ENCODE measurements at regions not wholly inside any gene's neighbourhood (a gene's known extent, or its start where the extent isn't known, plus 50 kb on each side); places are given as distances from the start of the nearest gene placed in this dataset.

DNA sequence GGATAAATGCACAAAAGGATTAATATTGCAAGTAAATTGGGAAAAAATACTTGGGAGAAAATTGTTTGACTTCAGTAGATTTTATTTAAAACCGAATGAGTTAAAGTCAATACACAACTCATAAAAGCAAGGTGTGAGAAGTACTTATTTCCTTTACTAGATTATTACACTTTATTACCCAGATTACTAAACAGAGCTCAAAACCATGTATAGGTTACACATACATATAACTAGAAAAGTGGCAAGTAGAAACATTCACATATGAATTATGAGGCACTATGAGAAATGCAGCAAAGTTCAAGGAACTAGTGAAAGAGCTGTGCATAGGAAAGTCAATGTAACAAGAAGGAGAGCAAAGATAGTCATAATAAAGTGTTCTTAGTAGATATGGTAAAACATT is 113.0 kb downstream of the CXXC4 start:
- H3K4me1 ChIP-seq: no peaks in the 10 kb centered on the region
- H3K27ac ChIP-seq: no peak overlapping the region
- H3K4me3 ChIP-seq: no peak overlapping the region
- 84 to 91% (median 84%) methylated on average over 1 of the region's 1 CpG for WGBS, 5 donors
- H3K9me3 ChIP-seq: peaks cover 0 to 15% (median 2%) of the 10 kb centered on the region in 8 donors
- TF ChIP-seq POLR2A (IDR thresholded peaks at IDR 0.05) (no peak), POLR2AphosphoS5 (IDR thresholded peaks at IDR 0.05) (no peak), CTCF (IDR thresholded peaks at IDR 0.05 in 8 of 11, conservative IDR thresholded peaks at IDR 0.05 in 3 of 11) (no peak)
- H3K36me3 ChIP-seq: no peaks in the 10 kb centered on the region
- no peaks in the 10 kb centered on the region for H3K27me3 ChIP-seq (replicated peaks in 1 of 7)
- intact Hi-C loops (cut with DNase I; ENCODE audit: low total_unique reads): no loop called here
- DNase-seq: no peak

DNA sequence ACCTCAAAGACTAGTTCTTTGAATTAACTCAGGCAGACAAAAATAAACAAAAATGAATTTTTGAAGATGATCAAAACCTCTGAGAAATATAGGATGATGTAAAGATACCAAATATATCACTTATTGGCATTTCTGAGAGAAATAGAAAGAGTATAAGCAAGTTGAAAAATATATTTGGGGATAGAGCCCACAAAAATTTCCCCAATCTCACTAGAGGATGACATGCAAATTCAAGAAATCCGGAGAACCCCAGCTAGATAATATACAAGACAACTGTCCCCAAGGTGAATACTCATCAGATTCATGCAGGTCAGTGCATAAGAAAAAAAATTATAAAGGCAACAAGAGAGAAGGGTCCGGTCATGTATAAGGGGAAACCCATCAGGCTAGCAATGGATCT is 129.1 kb downstream of the CXXC4 start:
- H3K4me1 ChIP-seq: no peaks in the 10 kb centered on the region
- no peak for DNase-seq
- H3K36me3 ChIP-seq: no peaks in the 10 kb centered on the region
- H3K27ac ChIP-seq: no peak overlapping the region
- 74 to 91% (median 79%) methylated on average over 2 of the region's 2 CpGs for WGBS, 5 donors
- H3K27me3 ChIP-seq (replicated peaks in 1 of 7): no peaks in the 10 kb centered on the region
- intact Hi-C loops (cut with DNase I; ENCODE audit: low total_unique reads): no loop called here
- H3K4me3 ChIP-seq: no peak overlapping the region
- TF ChIP-seq POLR2AphosphoS5 (IDR thresholded peaks at IDR 0.05): no peak
- no peak for TF ChIP-seq CTCF (IDR thresholded peaks at IDR 0.05 in 8 of 11, conservative IDR thresholded peaks at IDR 0.05 in 3 of 11)
- no peak for TF ChIP-seq POLR2A (IDR thresholded peaks at IDR 0.05)
- peaks cover 0 to 27% (median 3%) of the 10 kb centered on the region in 8 donors for H3K9me3 ChIP-seq

DNA sequence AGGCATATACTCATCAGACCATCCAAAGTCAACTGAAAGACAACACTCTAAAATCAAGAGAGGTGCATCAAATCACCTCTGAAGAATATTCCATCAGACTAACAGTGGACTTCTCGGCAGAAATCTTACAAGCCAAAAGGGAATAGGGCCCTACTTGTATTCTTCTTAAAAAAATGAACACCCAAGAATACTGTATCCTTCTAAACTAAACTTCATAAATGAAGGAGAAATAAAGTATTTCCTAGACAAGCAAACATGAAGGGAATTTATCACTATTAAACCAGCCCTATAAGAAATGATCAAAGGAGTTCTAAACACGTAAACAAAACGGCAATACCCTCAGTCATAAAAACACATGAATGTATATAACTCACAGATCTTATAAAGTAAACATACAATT is 141.2 kb downstream of the CXXC4 start:
- Histone ChIP-seq H3K9me3 (peaks cover 6 to 64% (median 53%) of the 10 kb centered on the region in 8 donors), H3K27ac (no peak overlapping the region), H3K27me3 (replicated peaks in 1 of 7) (no peaks in the 10 kb centered on the region), H3K4me3 (no peak overlapping the region), H3K36me3 (no peaks in the 10 kb centered on the region), H3K4me1 (no peaks in the 10 kb centered on the region)
- intact Hi-C loops (cut with DNase I; ENCODE audit: low total_unique reads): no loop called here
- WGBS, 5 donors: 90 to 94% (median 91%) methylated on average over 3 of the region's 3 CpGs
- TF ChIP-seq POLR2A (IDR thresholded peaks at IDR 0.05) (no peak), POLR2AphosphoS5 (IDR thresholded peaks at IDR 0.05) (no peak), CTCF (IDR thresholded peaks at IDR 0.05 in 8 of 11, conservative IDR thresholded peaks at IDR 0.05 in 3 of 11) (no peak)
- DNase-seq: no peak

GRCh38 chr4:104352211-104352610 is 142.5 kb downstream of the CXXC4 start:
- H3K4me1 ChIP-seq: no peaks in the 10 kb centered on the region
- H3K36me3 ChIP-seq: no peaks in the 10 kb centered on the region
- no peak for TF ChIP-seq CTCF (IDR thresholded peaks at IDR 0.05 in 8 of 11, conservative IDR thresholded peaks at IDR 0.05 in 3 of 11)
- TF ChIP-seq POLR2AphosphoS5 (IDR thresholded peaks at IDR 0.05): no peak
- TF ChIP-seq POLR2A (IDR thresholded peaks at IDR 0.05): no peak
- no peak overlapping the region for H3K4me3 ChIP-seq
- H3K27ac ChIP-seq: no peak overlapping the region
- WGBS, 5 donors: 75 to 84% (median 82%) methylated on average over 2 of the region's 2 CpGs
- intact Hi-C loops (cut with DNase I; ENCODE audit: low total_unique reads): no loop called here
- H3K9me3 ChIP-seq: peaks cover 6 to 56% (median 47%) of the 10 kb centered on the region in 8 donors
- DNase-seq: no peak
- H3K27me3 ChIP-seq (replicated peaks in 1 of 7): no peaks in the 10 kb centered on the region
